WTC11 (cell line): ENCODE measurements at regions not wholly inside any gene's neighbourhood (a gene's known extent, or its start where the extent isn't known, plus 50 kb on each side); places are given as distances from the start of the nearest gene placed in this dataset.

ENCODE experiments used
- ATAC-seq: fragments of 200-7000 bp; cut with Tn5 transposase; 2 replicates; pipeline ENCODE4 v1.10.0; 2021; ENCODE audit warnings: mild to moderate bottlenecking, moderate library complexity
- CTCF ChIA-PET: fragments of 300-600 bp; sonication (Branson Sonifier 250); formaldehyde crosslinking; loops from one replicate; lab custom pipeline; 2021; ENCODE audit warnings: antibody characterized with exemption; lab: Charles Lee
- POLR2A ChIA-PET: fragments of 350-600 bp; sonication (Branson Sonifier 250); formaldehyde crosslinking; loops from one replicate; lab custom pipeline; 2021; ENCODE audit warnings: antibody characterized with exemption; lab: Charles Lee
- DNase-seq: peaks from one replicate; pipeline ENCODE4 v3.0.0; 2021; ENCODE audit warnings: low spot score
- H3K27ac Mint-ChIP-seq: 2 replicates; pipeline ENCODE4 v1.8.0; 2021; ENCODE audit warnings: mixed read lengths
- H3K27me3 Mint-ChIP-seq: 2 replicates; pipeline ENCODE4 v1.8.0; 2021; ENCODE audit warnings: low read depth, mild to moderate bottlenecking, moderate library complexity, mixed read lengths
- H3K36me3 Mint-ChIP-seq: 2 replicates; pipeline ENCODE4 v1.8.0; 2021; ENCODE audit warnings: mixed read lengths
- H3K4me1 Mint-ChIP-seq: 2 replicates; pipeline ENCODE4 v1.8.0; 2022; ENCODE audit warnings: mixed read lengths
- H3K4me3 Mint-ChIP-seq: 2 replicates; pipeline ENCODE4 v1.8.0; 2021; ENCODE audit warnings: mild to moderate bottlenecking, moderate library complexity, mixed read lengths
- H3K9me3 Mint-ChIP-seq: 2 replicates; pipeline ENCODE4 v1.8.0; 2021; ENCODE audit warnings: mixed read lengths
- CREB1 ChIP-seq: sonication (generic); formaldehyde crosslinking; IDR thresholded peaks from 2 replicates; pipeline ENCODE4 v1.8.0; 2023; ENCODE audit warnings: mild to moderate bottlenecking, missing genetic modification reagents
- CTCF ChIP-seq: fragments of 200-600 bp; IDR thresholded peaks from 2 replicates; pipeline ENCODE4 v1.8.0; 2022; ENCODE audit warnings: antibody characterized with exemption
- ETV6 ChIP-seq: sonication (generic); formaldehyde crosslinking; IDR thresholded peaks from 2 replicates; pipeline ENCODE4 v1.8.1; 2022; ENCODE audit warnings: mild to moderate bottlenecking, missing genetic modification reagents
- NFE2L1 ChIP-seq: sonication (generic); formaldehyde crosslinking; IDR thresholded peaks from 2 replicates; pipeline ENCODE4 v1.8.1; 2023; ENCODE audit warnings: missing genetic modification reagents
- NFYB ChIP-seq: sonication (generic); formaldehyde crosslinking; conservative IDR thresholded peaks from 2 replicates; pipeline ENCODE4 v1.8.0; 2022; ENCODE audit warnings: low read depth, missing genetic modification reagents
- NR1H2 ChIP-seq: sonication (generic); formaldehyde crosslinking; IDR thresholded peaks from 2 replicates; pipeline ENCODE4 v1.9.0; 2021; ENCODE audit warnings: mild to moderate bottlenecking, moderate library complexity, missing genetic modification reagents
- TEAD4 ChIP-seq: sonication (generic); formaldehyde crosslinking; IDR thresholded peaks from 2 replicates; pipeline ENCODE4 v1.8.0; 2022; ENCODE audit warnings: mild to moderate bottlenecking, missing genetic modification reagents
- ZMAT4 ChIP-seq: fragments of 250-450 bp; sonication (Bioruptor Pico); IDR thresholded peaks from 2 replicates; pipeline ENCODE4 v1.9.0; 2021; ENCODE audit warnings: mild to moderate bottlenecking
- ZNF281 ChIP-seq: sonication (generic); formaldehyde crosslinking; IDR thresholded peaks from 2 replicates; pipeline ENCODE4 v1.8.0; 2023; ENCODE audit warnings: mild to moderate bottlenecking, missing genetic modification reagents

- Mint-ChIP-seq H3K27me3 (no peaks in the 10 kb centered on the region; the same call in 1 of the 2 replicates), H3K4me3 (no peak overlapping the region), H3K36me3 (no peaks in the 10 kb centered on the region), H3K27ac (no peak overlapping the region), H3K4me1 (peaks cover 17% of the 10 kb centered on the region), H3K9me3 (no peaks in the 10 kb centered on the region)
- ChIA-PET CTCF (interaction anchor here (0.8 to 4.5 kb wide), 3 partner anchors 10 to 60 kb away, joined by 3 to 23 read pairs (median 5); partner anchors contain the start of gene KALRN), POLR2A (no interaction called here)
- DNase-seq, result no peak
- TF ChIP-seq NFE2L1 (CRISPR knock-in tag), result no peak
- TF ChIP-seq ZMAT4 (CRISPR knock-in tag), result no peak
- TF ChIP-seq ZNF281, result no peak
- no peak for TF ChIP-seq CREB1 (CRISPR knock-in tag)
- no peak for TF ChIP-seq NFYB
- no peak for ATAC-seq
Measured at GRCh38 chr3:124076235-124076634, 84.3 kb upstream of the ROPN1 start.

- Mint-ChIP-seq H3K4me3 (no peak overlapping the region), H3K27ac (no peak overlapping the region), H3K27me3 (no peaks in the 10 kb centered on the region), H3K4me1 (peaks cover 20% of the 10 kb centered on the region), H3K9me3 (no peaks in the 10 kb centered on the region), H3K36me3 (no peaks in the 10 kb centered on the region)
- DNase-seq (no peak), ATAC-seq (0 out of 2 replicates have a peak, but pooled peaks have one; percentile 43)
- ChIA-PET CTCF (interaction anchor here (1.0 to 4.0 kb wide), 8 partner anchors 10 to 168 kb away, joined by 3 to 30 read pairs (median 4); partner anchors contain the start of gene KALRN), POLR2A (no interaction called here)
- TF ChIP-seq ZNF281 (no peak), ETV6 (no peak), CTCF (peak; percentile 39; the same call in 1 of the 2 replicates)
Measured at GRCh38 chr3:124078953-124079911, 87.3 kb upstream of the ROPN1 start.

GRCh38 chr3:124079912-124080276 is 88.0 kb upstream of the ROPN1 start:
- TF ChIP-seq TEAD4 (CRISPR knock-in tag) (no peak), NR1H2 (CRISPR knock-in tag) (no peak)
- no peak overlapping the region for H3K4me3 Mint-ChIP-seq
- DNase-seq, result no peak

More at GRCh38 chr3:124079912-124080276, 88.0 kb upstream of the ROPN1 start:
- ChIA-PET CTCF (interaction anchor here (1.0 to 4.0 kb wide), 9 partner anchors 9 to 201 kb away, joined by 3 to 30 read pairs (median 4); partner anchors contain the start of gene KALRN), POLR2A (no interaction called here)
- no peak overlapping the region for H3K27ac Mint-ChIP-seq
- H3K4me1 Mint-ChIP-seq, result peaks cover 20% of the 10 kb centered on the region
- no peaks in the 10 kb centered on the region for H3K27me3 Mint-ChIP-seq
- ATAC-seq, result no peak
- no peaks in the 10 kb centered on the region for H3K36me3 Mint-ChIP-seq
- H3K9me3 Mint-ChIP-seq, result no peaks in the 10 kb centered on the region; the same call in 1 of the 2 replicates
